ENCODE measurements at regions not wholly inside any gene's neighbourhood (a gene's known extent, or its start where the extent isn't known, plus 50 kb on each side); places are given as distances from the start of the nearest gene placed in this dataset.

- TF ChIP-seq POLR2A (IDR thresholded peaks at IDR 0.05; ENCODE audit: extremely low read depth, insufficient read length), result no peak
- TF ChIP-seq, protein P1, sequence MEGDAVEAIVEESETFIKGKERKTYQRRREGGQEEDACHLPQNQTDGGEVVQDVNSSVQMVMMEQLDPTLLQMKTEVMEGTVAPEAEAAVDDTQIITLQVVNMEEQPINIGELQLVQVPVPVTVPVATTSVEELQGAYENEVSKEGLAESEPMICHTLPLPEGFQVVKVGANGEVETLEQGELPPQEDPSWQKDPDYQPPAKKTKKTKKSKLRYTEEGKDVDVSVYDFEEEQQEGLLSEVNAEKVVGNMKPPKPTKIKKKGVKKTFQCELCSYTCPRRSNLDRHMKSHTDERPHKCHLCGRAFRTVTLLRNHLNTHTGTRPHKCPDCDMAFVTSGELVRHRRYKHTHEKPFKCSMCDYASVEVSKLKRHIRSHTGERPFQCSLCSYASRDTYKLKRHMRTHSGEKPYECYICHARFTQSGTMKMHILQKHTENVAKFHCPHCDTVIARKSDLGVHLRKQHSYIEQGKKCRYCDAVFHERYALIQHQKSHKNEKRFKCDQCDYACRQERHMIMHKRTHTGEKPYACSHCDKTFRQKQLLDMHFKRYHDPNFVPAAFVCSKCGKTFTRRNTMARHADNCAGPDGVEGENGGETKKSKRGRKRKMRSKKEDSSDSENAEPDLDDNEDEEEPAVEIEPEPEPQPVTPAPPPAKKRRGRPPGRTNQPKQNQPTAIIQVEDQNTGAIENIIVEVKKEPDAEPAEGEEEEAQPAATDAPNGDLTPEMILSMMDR (IDR thresholded peaks at IDR 0.05; ENCODE audit: low read depth, low read length), result no peak
Measured at GRCh38 chr2:173658946-173659371, 304.3 kb downstream of the CDCA7 start.

All from NB4 (cell line).